ENCODE measurements at regions not wholly inside any gene's neighbourhood (a gene's known extent, or its start where the extent isn't known, plus 50 kb on each side); places are given as distances from the start of the nearest gene placed in this dataset.

GRCh38 chr1:234961456-234962339 is 166.9 kb downstream of the TOMM20 start (continued):
- TF ChIP-seq ZHX1 (CRISPR knock-in tag; IDR thresholded peaks at IDR 0.05; ENCODE audit: low read depth) = no peak
- TF ChIP-seq PITX1 (CRISPR knock-in tag; IDR thresholded peaks at IDR 0.05) = no peak
- peak; percentile 72 for TF ChIP-seq RBM22 (optimal IDR thresholded peaks at IDR 0.05; ENCODE audit: low read length)
- TF ChIP-seq MXD1 (CRISPR knock-in tag; IDR thresholded peaks at IDR 0.05) = no peak
- TF ChIP-seq ZNF816 (CRISPR knock-in tag; IDR thresholded peaks at IDR 0.05; ENCODE audit: borderline replicate concordance) = no peak
- TF ChIP-seq POGZ (CRISPR knock-in tag; IDR thresholded peaks at IDR 0.05) = peak; percentile 51; the same call in 1 of the 2 replicates
- TF ChIP-seq ZBTB7B (CRISPR knock-in tag; IDR thresholded peaks at IDR 0.05) = no peak
- TF ChIP-seq, protein P1, sequence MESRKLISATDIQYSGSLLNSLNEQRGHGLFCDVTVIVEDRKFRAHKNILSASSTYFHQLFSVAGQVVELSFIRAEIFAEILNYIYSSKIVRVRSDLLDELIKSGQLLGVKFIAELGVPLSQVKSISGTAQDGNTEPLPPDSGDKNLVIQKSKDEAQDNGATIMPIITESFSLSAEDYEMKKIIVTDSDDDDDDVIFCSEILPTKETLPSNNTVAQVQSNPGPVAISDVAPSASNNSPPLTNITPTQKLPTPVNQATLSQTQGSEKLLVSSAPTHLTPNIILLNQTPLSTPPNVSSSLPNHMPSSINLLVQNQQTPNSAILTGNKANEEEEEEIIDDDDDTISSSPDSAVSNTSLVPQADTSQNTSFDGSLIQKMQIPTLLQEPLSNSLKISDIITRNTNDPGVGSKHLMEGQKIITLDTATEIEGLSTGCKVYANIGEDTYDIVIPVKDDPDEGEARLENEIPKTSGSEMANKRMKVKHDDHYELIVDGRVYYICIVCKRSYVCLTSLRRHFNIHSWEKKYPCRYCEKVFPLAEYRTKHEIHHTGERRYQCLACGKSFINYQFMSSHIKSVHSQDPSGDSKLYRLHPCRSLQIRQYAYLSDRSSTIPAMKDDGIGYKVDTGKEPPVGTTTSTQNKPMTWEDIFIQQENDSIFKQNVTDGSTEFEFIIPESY (CRISPR knock-in tag; IDR thresholded peaks at IDR 0.05) = peak; percentile 70
- TF ChIP-seq CENPX (CRISPR knock-in tag; IDR thresholded peaks at IDR 0.05) = no peak
- TF ChIP-seq, protein P2, sequence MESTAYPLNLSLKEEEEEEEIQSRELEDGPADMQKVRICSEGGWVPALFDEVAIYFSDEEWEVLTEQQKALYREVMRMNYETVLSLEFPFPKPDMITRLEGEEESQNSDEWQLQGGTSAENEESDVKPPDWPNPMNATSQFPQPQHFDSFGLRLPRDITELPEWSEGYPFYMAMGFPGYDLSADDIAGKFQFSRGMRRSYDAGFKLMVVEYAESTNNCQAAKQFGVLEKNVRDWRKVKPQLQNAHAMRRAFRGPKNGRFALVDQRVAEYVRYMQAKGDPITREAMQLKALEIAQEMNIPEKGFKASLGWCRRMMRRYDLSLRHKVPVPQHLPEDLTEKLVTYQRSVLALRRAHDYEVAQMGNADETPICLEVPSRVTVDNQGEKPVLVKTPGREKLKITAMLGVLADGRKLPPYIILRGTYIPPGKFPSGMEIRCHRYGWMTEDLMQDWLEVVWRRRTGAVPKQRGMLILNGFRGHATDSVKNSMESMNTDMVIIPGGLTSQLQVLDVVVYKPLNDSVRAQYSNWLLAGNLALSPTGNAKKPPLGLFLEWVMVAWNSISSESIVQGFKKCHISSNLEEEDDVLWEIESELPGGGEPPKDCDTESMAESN (CRISPR knock-in tag; conservative IDR thresholded peaks at IDR 0.05) = peak; percentile 55; the same call in 1 of the 2 replicates
- TF ChIP-seq PCBP1 (IDR thresholded peaks at IDR 0.05; ENCODE audit: borderline replicate concordance, low read depth, low read length) = no peak
- no peak for TF ChIP-seq ARID2 (CRISPR knock-in tag; IDR thresholded peaks at IDR 0.05; ENCODE audit: borderline replicate concordance)
- no peak for TF ChIP-seq BCL6 (CRISPR knock-in tag; IDR thresholded peaks at IDR 0.05)
- TF ChIP-seq, protein P3, sequence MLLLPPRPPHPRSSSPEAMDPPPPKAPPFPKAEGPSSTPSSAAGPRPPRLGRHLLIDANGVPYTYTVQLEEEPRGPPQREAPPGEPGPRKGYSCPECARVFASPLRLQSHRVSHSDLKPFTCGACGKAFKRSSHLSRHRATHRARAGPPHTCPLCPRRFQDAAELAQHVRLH (CRISPR knock-in tag; IDR thresholded peaks at IDR 0.05; ENCODE audit: borderline replicate concordance, low read depth) = no peak
- no peak for TF ChIP-seq KDM3A (CRISPR knock-in tag; IDR thresholded peaks at IDR 0.05; ENCODE audit: low read depth)
- TF ChIP-seq, protein P4, sequence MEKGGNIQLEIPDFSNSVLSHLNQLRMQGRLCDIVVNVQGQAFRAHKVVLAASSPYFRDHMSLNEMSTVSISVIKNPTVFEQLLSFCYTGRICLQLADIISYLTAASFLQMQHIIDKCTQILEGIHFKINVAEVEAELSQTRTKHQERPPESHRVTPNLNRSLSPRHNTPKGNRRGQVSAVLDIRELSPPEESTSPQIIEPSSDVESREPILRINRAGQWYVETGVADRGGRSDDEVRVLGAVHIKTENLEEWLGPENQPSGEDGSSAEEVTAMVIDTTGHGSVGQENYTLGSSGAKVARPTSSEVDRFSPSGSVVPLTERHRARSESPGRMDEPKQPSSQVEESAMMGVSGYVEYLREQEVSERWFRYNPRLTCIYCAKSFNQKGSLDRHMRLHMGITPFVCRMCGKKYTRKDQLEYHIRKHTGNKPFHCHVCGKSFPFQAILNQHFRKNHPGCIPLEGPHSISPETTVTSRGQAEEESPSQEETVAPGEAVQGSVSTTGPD (CRISPR knock-in tag; IDR thresholded peaks at IDR 0.05) = no peak
- TF ChIP-seq FOXJ3 (CRISPR knock-in tag; IDR thresholded peaks at IDR 0.05; ENCODE audit: borderline replicate concordance) = no peak
